Type B pancreatic cell (in vitro differentiated cells): ENCODE measurements at regions not wholly inside any gene's neighbourhood (a gene's known extent, or its start where the extent isn't known, plus 50 kb on each side); places are given as distances from the start of the nearest gene placed in this dataset.

Experiments
- DNase-seq: peaks from one replicate; pipeline ENCODE4 v3.0.0; 2021; ENCODE audit warnings: mixed read lengths; ENCODE audit not compliant: unreplicated experiment; ENCODE audit errors: extremely low spot score
- H3K27ac Mint-ChIP-seq: 2 replicates; pipeline ENCODE4 v1.8.0; 2021; ENCODE audit warnings: mild to moderate bottlenecking, mixed read lengths
- H3K27me3 Mint-ChIP-seq: 2 replicates; pipeline ENCODE4 v1.8.0; 2021; ENCODE audit warnings: mixed read lengths
- H3K36me3 Mint-ChIP-seq: 2 replicates; pipeline ENCODE4 v1.8.0; 2021; ENCODE audit warnings: mixed read lengths
- H3K4me1 Mint-ChIP-seq: one replicate; pipeline ENCODE4 v1.8.0; 2021; ENCODE audit warnings: mixed read lengths; ENCODE audit not compliant: unreplicated experiment
- H3K4me3 Mint-ChIP-seq: 2 replicates; pipeline ENCODE4 v1.8.0; 2021; ENCODE audit warnings: mild to moderate bottlenecking, mixed read lengths
- H3K9me3 Mint-ChIP-seq: 2 replicates; pipeline ENCODE4 v1.8.0; 2021; ENCODE audit warnings: mixed read lengths
- TF ChIP-seq, protein P1 (sequence below): fragments of 200-600 bp; sonication (generic); conservative IDR thresholded peaks from 2 replicates; pipeline ENCODE4 v1.5.0; 2021; ENCODE audit warnings: antibody characterized with exemption, mild to moderate bottlenecking

DNA sequence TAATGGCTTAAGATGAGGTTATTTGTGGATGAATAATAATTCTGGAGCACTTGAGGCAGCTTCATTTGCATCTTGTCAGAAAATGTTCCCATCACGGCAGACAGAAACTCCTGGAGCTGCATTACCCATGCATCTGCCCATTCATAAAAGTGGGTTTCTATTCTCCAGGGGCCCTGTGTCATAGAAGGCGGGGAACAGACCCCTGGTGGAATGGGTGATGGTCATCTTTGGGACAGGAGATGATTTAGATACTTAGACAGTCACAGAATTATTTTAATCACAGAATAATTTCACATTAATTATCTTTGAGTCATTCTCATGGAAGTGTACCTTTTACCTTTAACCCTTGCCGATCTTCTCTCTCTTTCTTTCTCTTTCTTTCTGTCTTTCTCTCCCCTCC lies 980.7 kb upstream of the TMEM132C start:
- Mint-ChIP-seq H3K4me3 (no peak overlapping the region), H3K9me3 (no peaks in the 10 kb centered on the region), H3K36me3 (no peaks in the 10 kb centered on the region), H3K27ac (no peak overlapping the region), H3K4me1 (peaks cover 12% of the 10 kb centered on the region), H3K27me3 (peaks cover 10% of the 10 kb centered on the region)
- TF ChIP-seq, protein P1, sequence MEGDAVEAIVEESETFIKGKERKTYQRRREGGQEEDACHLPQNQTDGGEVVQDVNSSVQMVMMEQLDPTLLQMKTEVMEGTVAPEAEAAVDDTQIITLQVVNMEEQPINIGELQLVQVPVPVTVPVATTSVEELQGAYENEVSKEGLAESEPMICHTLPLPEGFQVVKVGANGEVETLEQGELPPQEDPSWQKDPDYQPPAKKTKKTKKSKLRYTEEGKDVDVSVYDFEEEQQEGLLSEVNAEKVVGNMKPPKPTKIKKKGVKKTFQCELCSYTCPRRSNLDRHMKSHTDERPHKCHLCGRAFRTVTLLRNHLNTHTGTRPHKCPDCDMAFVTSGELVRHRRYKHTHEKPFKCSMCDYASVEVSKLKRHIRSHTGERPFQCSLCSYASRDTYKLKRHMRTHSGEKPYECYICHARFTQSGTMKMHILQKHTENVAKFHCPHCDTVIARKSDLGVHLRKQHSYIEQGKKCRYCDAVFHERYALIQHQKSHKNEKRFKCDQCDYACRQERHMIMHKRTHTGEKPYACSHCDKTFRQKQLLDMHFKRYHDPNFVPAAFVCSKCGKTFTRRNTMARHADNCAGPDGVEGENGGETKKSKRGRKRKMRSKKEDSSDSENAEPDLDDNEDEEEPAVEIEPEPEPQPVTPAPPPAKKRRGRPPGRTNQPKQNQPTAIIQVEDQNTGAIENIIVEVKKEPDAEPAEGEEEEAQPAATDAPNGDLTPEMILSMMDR, result no peak
- no peak for DNase-seq

DNA sequence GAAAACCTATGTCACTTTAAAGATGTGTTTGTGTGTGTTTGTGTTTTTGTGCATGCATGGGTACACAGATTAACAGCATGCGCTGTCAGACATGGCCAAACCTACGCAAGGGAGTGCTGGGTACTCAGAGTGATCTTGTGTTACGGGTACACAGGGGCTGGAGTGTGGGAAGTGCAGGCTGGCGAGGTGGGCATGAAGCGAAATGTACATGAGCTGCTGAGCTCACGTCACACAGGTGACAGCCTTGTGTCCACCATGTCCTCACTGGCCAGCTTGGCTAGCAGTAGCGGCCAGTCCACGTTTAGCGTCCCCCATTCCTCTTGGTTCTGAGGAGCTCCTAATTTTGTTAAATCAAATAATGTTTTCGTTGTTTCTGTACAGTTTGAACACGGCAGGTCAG lies 979.7 kb upstream of the TMEM132C start:
- Mint-ChIP-seq H3K9me3 (no peaks in the 10 kb centered on the region), H3K27ac (no peak overlapping the region), H3K4me1 (peaks cover 12% of the 10 kb centered on the region), H3K4me3 (no peak overlapping the region), H3K27me3 (peaks cover 7% of the 10 kb centered on the region), H3K36me3 (no peaks in the 10 kb centered on the region)
- TF ChIP-seq, protein P1, result no peak
- DNase-seq, result no peak

DNA sequence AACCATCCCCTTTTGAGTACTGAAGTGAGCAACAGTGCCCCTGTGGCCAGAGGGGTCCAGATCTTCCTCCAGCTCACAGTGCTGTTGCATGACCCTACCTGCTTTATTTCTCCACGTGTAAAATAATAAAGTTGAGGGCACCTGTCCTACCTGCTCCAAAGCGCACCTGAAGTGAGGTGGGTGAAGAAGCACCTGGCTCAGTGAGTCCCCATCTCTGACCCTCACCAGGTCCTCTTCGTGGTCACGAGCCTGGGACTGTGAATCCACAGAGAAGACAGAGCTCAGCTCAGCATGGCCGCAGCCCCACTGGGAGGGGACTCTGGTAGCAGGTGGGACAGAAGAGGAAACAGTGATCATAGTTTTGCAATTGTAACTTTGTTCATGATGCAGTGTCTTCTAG lies 976.7 kb upstream of the TMEM132C start:
- Mint-ChIP-seq H3K4me3 (no peak overlapping the region), H3K4me1 (peaks cover 4% of the 10 kb centered on the region), H3K9me3 (no peaks in the 10 kb centered on the region), H3K36me3 (no peaks in the 10 kb centered on the region), H3K27me3 (peaks cover 4% of the 10 kb centered on the region), H3K27ac (no peak overlapping the region)
- TF ChIP-seq, protein P1, result no peak
- DNase-seq, result no peak

DNA sequence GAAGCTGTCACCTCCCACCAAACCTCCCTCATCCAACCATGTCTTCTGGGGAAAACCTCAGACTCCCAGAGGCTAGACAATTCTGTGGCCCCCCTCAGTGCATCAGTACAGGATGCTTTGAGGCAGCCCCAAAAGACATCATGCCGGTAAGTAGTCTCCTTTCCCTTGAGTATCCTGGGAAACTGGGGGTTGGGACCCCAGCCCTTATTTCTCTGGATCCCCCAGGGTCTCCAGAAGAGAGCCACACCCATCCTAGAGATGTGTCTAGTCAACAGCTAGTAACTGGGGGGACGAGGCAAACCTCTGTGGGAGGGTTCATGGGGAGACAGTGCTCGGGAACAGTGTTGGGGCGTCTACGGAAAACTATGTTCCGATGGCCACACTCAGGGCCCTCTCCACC lies 974.2 kb upstream of the TMEM132C start:
- Mint-ChIP-seq H3K4me1 (peaks cover 6% of the 10 kb centered on the region), H3K27ac (no peak overlapping the region), H3K9me3 (no peaks in the 10 kb centered on the region), H3K36me3 (no peaks in the 10 kb centered on the region), H3K4me3 (no peak overlapping the region), H3K27me3 (peaks cover 10% of the 10 kb centered on the region)
- no peak for DNase-seq
- TF ChIP-seq, protein P1, result no peak

DNA sequence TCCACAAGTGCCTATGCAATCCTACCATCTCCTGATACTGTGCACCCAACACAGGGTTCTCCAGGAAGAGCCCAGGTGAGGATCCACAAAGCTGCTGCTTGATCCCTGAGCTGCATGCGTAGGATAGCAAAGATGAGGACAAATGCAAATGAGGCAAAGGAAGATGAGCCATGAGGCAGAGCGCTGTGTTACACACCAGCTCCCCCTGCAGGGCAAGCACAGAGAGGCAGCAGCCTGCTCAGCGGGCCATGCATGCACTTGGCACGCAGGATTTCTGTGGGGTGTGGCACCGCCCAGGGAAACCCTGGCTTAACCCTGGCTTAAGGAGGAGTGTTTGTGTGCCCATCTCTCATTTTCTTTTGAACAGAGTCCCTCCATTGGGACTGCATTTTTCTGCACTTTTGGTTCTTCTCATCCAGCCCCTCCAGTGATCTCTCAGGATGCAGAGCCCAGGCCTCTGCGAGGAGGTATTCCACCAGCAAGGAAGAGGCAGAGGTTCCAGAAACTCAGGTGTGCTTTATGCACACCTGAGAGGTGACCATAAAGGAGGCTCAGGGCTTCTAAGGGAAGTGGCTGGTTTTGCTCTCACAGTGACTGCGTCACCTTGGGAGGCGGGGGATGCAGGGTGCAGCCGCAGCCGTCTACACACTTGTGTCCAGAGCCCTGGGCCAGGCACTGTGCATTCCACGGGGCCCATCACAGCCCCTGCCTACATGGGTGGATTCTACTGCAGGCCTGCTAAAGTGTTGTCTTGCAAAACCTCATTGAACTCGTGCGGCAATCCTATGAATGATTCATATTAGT lies 973.3 kb upstream of the TMEM132C start:
- TF ChIP-seq, protein P1, result peak; percentile 79
- H3K27me3 Mint-ChIP-seq, result peaks cover 10% of the 10 kb centered on the region
- no peak for DNase-seq
- no peak overlapping the region for H3K27ac Mint-ChIP-seq
- H3K4me1 Mint-ChIP-seq, result peaks cover 6% of the 10 kb centered on the region
- no peak overlapping the region for H3K4me3 Mint-ChIP-seq
- no peaks in the 10 kb centered on the region for H3K9me3 Mint-ChIP-seq
- no peaks in the 10 kb centered on the region for H3K36me3 Mint-ChIP-seq
